ENCODE measurements at regions not wholly inside any gene's neighbourhood (a gene's known extent, or its start where the extent isn't known, plus 50 kb on each side); places are given as distances from the start of the nearest gene placed in this dataset.

DNA sequence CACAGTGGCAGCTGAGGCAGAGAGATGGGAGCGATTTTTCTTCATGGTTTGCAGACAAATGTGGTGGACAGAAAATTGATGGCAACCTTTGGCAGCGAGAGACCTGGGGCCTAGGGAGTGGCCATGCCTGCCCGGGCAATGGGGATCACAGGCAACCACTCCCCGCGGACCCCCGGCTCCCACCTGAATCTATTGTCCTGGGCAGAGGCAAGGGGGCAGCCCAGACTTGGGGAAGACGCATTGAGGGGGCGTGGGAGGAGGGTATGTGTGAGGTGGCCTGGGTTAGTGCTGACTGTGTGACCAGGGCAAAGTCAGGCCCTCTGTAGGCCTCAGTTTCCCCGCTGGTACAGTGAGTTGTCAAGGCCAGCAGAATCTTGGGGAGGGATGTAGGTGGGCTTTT is 53.6 kb upstream of the BLCAP start:
- H3K9me3 ChIP-seq (ENCODE audit: insufficient read depth, low read length): no peaks in the 10 kb centered on the region

DNA sequence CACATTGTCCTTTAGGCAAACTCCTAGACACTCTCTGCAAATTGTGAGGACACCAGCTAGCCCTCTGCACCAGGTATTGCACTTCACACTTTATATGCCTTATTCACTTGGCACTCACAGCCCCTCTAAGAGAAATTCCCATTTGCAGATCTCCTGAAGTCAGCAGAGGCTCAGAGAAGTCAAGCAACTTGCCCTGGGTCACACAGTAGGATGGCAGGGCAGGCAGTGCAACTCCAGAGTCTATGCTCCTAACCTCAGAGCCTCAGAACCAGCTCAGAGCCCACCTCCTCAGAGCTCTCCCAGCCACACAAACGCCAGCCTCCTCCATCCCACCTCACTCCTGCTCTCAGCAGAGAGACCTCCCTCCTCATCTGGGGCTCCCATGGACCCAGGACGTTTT is 52.4 kb upstream of the BLCAP start:
- TF ChIP-seq, protein P1, sequence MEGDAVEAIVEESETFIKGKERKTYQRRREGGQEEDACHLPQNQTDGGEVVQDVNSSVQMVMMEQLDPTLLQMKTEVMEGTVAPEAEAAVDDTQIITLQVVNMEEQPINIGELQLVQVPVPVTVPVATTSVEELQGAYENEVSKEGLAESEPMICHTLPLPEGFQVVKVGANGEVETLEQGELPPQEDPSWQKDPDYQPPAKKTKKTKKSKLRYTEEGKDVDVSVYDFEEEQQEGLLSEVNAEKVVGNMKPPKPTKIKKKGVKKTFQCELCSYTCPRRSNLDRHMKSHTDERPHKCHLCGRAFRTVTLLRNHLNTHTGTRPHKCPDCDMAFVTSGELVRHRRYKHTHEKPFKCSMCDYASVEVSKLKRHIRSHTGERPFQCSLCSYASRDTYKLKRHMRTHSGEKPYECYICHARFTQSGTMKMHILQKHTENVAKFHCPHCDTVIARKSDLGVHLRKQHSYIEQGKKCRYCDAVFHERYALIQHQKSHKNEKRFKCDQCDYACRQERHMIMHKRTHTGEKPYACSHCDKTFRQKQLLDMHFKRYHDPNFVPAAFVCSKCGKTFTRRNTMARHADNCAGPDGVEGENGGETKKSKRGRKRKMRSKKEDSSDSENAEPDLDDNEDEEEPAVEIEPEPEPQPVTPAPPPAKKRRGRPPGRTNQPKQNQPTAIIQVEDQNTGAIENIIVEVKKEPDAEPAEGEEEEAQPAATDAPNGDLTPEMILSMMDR (IDR thresholded peaks at IDR 0.05; ENCODE audit: low read depth, low read length): no peak
- TF ChIP-seq EZH2phosphoT487 (IDR thresholded peaks at IDR 0.05; ENCODE audit: low read depth): no peak
- Histone ChIP-seq H3K27ac (ENCODE audit: low read length) (no peak overlapping the region), H3K27me3 (ENCODE audit: low read depth, low read length) (peaks cover 43% of the 10 kb centered on the region), H3K4me2 (ENCODE audit: low read length) (no peak overlapping the region), H2AFZ (ENCODE audit: low read depth, low read length) (no peak overlapping the region), H3K36me3 (replicated peaks; ENCODE audit: low read depth, low read length) (no peaks in the 10 kb centered on the region), H3K4me3 (ENCODE audit: low read length) (no peak overlapping the region), H3K79me2 (ENCODE audit: low read length) (no peaks in the 10 kb centered on the region), H3K9ac (ENCODE audit: low read length) (no peak overlapping the region), H4K20me1 (ENCODE audit: insufficient read depth, low read length) (0 out of 2 replicates have a peak, but pooled peaks cover 3% of the 10 kb centered on the region), H3K9me3 (ENCODE audit: insufficient read depth, low read length) (no peaks in the 10 kb centered on the region), H3K4me1 (ENCODE audit: low read length) (peaks cover 19% of the 10 kb centered on the region)

More for the DNA sequence above, 53.6 kb upstream of the BLCAP start:
- no peak for TF ChIP-seq EZH2phosphoT487 (IDR thresholded peaks at IDR 0.05; ENCODE audit: low read depth)
- TF ChIP-seq, protein P1 (IDR thresholded peaks at IDR 0.05; ENCODE audit: low read depth, low read length): no peak
- no peak overlapping the region for H3K9ac ChIP-seq (ENCODE audit: low read length)
- peaks cover 11% of the 10 kb centered on the region for H3K4me1 ChIP-seq (ENCODE audit: low read length)
- H2AFZ ChIP-seq (ENCODE audit: low read depth, low read length): no peak overlapping the region
- H3K27ac ChIP-seq (ENCODE audit: low read length): no peak overlapping the region
- H3K36me3 ChIP-seq (replicated peaks; ENCODE audit: low read depth, low read length): no peaks in the 10 kb centered on the region
- no peaks in the 10 kb centered on the region for H3K79me2 ChIP-seq (ENCODE audit: low read length)
- H3K27me3 ChIP-seq (ENCODE audit: low read depth, low read length): peaks cover 55% of the 10 kb centered on the region
- H3K4me2 ChIP-seq (ENCODE audit: low read length): no peak overlapping the region
- no peaks in the 10 kb centered on the region for H4K20me1 ChIP-seq (ENCODE audit: insufficient read depth, low read length)
- no peak overlapping the region for H3K4me3 ChIP-seq (ENCODE audit: low read length)

DNA sequence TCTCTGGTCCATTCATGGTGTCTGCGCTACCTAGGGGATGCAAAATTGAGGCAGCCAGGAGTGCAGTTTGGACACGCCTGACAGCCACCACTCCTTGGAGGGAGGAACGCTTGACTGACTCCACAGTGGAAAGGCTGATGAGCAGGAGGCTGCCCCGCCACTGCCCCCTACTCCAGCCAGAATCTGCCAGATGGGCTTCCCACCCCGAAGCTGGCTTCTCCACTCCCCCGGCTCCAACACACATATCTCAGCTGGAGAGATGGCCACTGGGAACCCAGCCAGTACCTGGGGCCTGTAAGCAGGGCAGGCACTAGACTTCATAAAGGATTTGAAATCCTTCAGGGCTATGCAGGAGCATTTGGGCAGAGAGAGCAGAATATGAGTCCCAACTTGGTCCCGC is 51.4 kb upstream of the BLCAP start:
- H3K36me3 ChIP-seq (replicated peaks; ENCODE audit: low read depth, low read length): no peaks in the 10 kb centered on the region
- H4K20me1 ChIP-seq (ENCODE audit: insufficient read depth, low read length): 0 out of 2 replicates have a peak, but pooled peaks cover 3% of the 10 kb centered on the region
- H3K4me2 ChIP-seq (ENCODE audit: low read length): no peak overlapping the region
- H3K79me2 ChIP-seq (ENCODE audit: low read length): no peaks in the 10 kb centered on the region
- peaks cover 19% of the 10 kb centered on the region for H3K4me1 ChIP-seq (ENCODE audit: low read length)
- H3K27me3 ChIP-seq (ENCODE audit: low read depth, low read length): peaks cover 34% of the 10 kb centered on the region
- TF ChIP-seq EZH2phosphoT487 (IDR thresholded peaks at IDR 0.05; ENCODE audit: low read depth): no peak
- TF ChIP-seq, protein P1 (IDR thresholded peaks at IDR 0.05; ENCODE audit: low read depth, low read length): no peak
- no peaks in the 10 kb centered on the region for H3K9me3 ChIP-seq (ENCODE audit: insufficient read depth, low read length)
- no peak overlapping the region for H3K27ac ChIP-seq (ENCODE audit: low read length)
- no peak overlapping the region for H2AFZ ChIP-seq (ENCODE audit: low read depth, low read length)
- H3K9ac ChIP-seq (ENCODE audit: low read length): no peak overlapping the region
- H3K4me3 ChIP-seq (ENCODE audit: low read length): no peak overlapping the region

DNA sequence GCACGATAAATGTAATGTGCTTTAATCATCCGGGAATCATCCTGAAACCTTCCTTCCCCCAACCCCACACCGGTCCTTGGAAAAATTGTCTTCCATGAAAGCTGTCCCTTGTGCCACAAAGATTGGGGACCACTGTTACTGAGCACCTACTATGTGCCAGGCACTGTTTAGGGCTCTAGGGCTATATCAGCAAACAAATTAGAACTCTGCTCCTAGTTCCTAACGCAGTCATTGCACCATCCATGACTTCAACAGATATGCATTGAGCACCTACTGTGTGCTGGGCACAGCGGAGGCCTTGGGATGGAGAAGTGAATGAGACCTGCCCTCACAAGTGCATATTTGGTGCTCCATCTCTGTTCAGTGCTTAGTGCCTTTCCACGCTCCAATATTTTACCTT is 50.3 kb upstream of the BLCAP start:
- no peaks in the 10 kb centered on the region for H3K36me3 ChIP-seq (replicated peaks; ENCODE audit: low read depth, low read length)
- no peak overlapping the region for H2AFZ ChIP-seq (ENCODE audit: low read depth, low read length)
- H3K27me3 ChIP-seq (ENCODE audit: low read depth, low read length): peaks cover 29% of the 10 kb centered on the region
- H3K79me2 ChIP-seq (ENCODE audit: low read length): no peaks in the 10 kb centered on the region
- peaks cover 19% of the 10 kb centered on the region for H3K4me1 ChIP-seq (ENCODE audit: low read length)
- 0 out of 2 replicates have a peak, but pooled peaks cover 3% of the 10 kb centered on the region for H4K20me1 ChIP-seq (ENCODE audit: insufficient read depth, low read length)
- H3K27ac ChIP-seq (ENCODE audit: low read length): no peak overlapping the region
- no peaks in the 10 kb centered on the region for H3K9me3 ChIP-seq (ENCODE audit: insufficient read depth, low read length)
- no peak overlapping the region for H3K4me3 ChIP-seq (ENCODE audit: low read length)
- no peak overlapping the region for H3K4me2 ChIP-seq (ENCODE audit: low read length)
- no peak overlapping the region for H3K9ac ChIP-seq (ENCODE audit: low read length)
- no peak for TF ChIP-seq EZH2phosphoT487 (IDR thresholded peaks at IDR 0.05; ENCODE audit: low read depth)

Measured in OCI-LY3 (cell line).